GM23338 (cell line): ENCODE measurements at regions not wholly inside any gene's neighbourhood (a gene's known extent, or its start where the extent isn't known, plus 50 kb on each side); places are given as distances from the start of the nearest gene placed in this dataset.

Source experiments
- ATAC-seq: fragments of 200-7000 bp; cut with Tn5 transposase; 3 replicates; pipeline ENCODE4 v1.9.1; 2020
- DNase-seq: peaks from one replicate; pipeline ENCODE4 v3.0.0-alpha.2; 2015; ENCODE audit warnings: low spot score
- H2AFZ ChIP-seq: fragments of 200-600 bp; sonication (generic); 2 replicates; pipeline ENCODE4 v1.8.0; 2016; ENCODE audit warnings: antibody characterized with exemption, mild to moderate bottlenecking, moderate library complexity
- H3F3A ChIP-seq: fragments of 200-600 bp; sonication (generic); replicated peaks from 2 replicates; pipeline ENCODE4 v1.8.0; 2017; ENCODE audit warnings: antibody characterized with exemption, mixed run types, low read depth
- H3K27ac ChIP-seq: fragments of 200-600 bp; sonication (generic); 2 replicates; pipeline ENCODE4 v1.6.1; 2016; ENCODE audit warnings: low read depth
- H3K27me3 ChIP-seq: fragments of 200-600 bp; sonication (generic); 2 replicates; pipeline ENCODE4 v1.8.0; 2016; ENCODE audit warnings: mild to moderate bottlenecking, mixed run types, moderate library complexity; ENCODE audit not compliant: insufficient read depth
- H3K36me3 ChIP-seq: fragments of 200-600 bp; sonication (generic); 2 replicates; pipeline ENCODE4 v1.8.0; 2016; ENCODE audit warnings: mild to moderate bottlenecking; ENCODE audit not compliant: insufficient read depth
- H3K4me1 ChIP-seq: fragments of 200-600 bp; sonication (generic); 2 replicates; pipeline ENCODE4 v1.8.0; 2016; ENCODE audit warnings: mild to moderate bottlenecking, moderate library complexity; ENCODE audit not compliant: insufficient read depth
- H3K4me2 ChIP-seq: fragments of 200-600 bp; sonication (generic); 2 replicates; pipeline ENCODE4 v1.7.1; 2017; ENCODE audit warnings: mixed run types
- H3K4me3 ChIP-seq: fragments of 200-600 bp; sonication (generic); 2 replicates; pipeline ENCODE4 v1.6.1; 2016; ENCODE audit warnings: mixed run types
- H3K79me2 ChIP-seq: fragments of 200-600 bp; sonication (generic); replicated peaks from 2 replicates; pipeline ENCODE4 v1.8.0; 2017; ENCODE audit warnings: mild to moderate bottlenecking; ENCODE audit not compliant: insufficient read depth
- H3K9me2 ChIP-seq: fragments of 200-600 bp; sonication (generic); 2 replicates; pipeline ENCODE4 v1.8.0; 2017; ENCODE audit not compliant: insufficient read depth
- H4K20me1 ChIP-seq: fragments of 200-600 bp; sonication (generic); replicated peaks from 2 replicates; pipeline ENCODE4 v1.8.0; 2017; ENCODE audit warnings: mild to moderate bottlenecking; ENCODE audit not compliant: insufficient read depth
- H3K27ac Mint-ChIP-seq: 2 replicates; pipeline ENCODE4 v1.8.0; 2020; ENCODE audit warnings: inconsistent platforms, mild to moderate bottlenecking, moderate library complexity, mixed read lengths
- H3K27me3 Mint-ChIP-seq: 3 replicates; pipeline ENCODE4 v1.8.0; 2022; ENCODE audit warnings: low read depth, mild to moderate bottlenecking, moderate library complexity, mixed read lengths, inconsistent platforms; ENCODE audit not compliant: insufficient read depth, poor library complexity
- H3K36me3 Mint-ChIP-seq: 3 replicates; pipeline ENCODE4 v1.8.0; 2021; ENCODE audit warnings: low read depth, mild to moderate bottlenecking, inconsistent platforms, moderate library complexity, mixed read lengths
- H3K4me1 Mint-ChIP-seq: 3 replicates; pipeline ENCODE4 v1.8.0; 2020; ENCODE audit warnings: mild to moderate bottlenecking, inconsistent platforms, mixed read lengths
- H3K4me3 Mint-ChIP-seq: 3 replicates; pipeline ENCODE4 v1.8.0; 2021; ENCODE audit warnings: moderate library complexity, mild to moderate bottlenecking, inconsistent platforms, mixed read lengths
- H3K9me3 Mint-ChIP-seq: 3 replicates; pipeline ENCODE4 v1.8.0; 2020; ENCODE audit warnings: moderate library complexity, mild to moderate bottlenecking, inconsistent platforms, mixed read lengths
- CREB1 ChIP-seq: fragments of 250-450 bp; sonication (Bioruptor Pico); IDR thresholded peaks from 2 replicates; pipeline ENCODE4 v1.5.0; 2020; ENCODE audit warnings: low read depth, mild to moderate bottlenecking, moderate library complexity
- CTCF ChIP-seq, 2 experiments: fragments of 200-600 bp in 1 of 2; sonication (generic) in 1 of 2; conservative IDR thresholded peaks; 2 replicates each; pipeline versions ENCODE4 v1.5.1 to v1.6.1; 2016 to 2017; ENCODE audit warnings: antibody characterized with exemption in 2 of 2, low read depth in 2 of 2, mild to moderate bottlenecking in 2 of 2, moderate library complexity in 1 of 2
- ETS1 ChIP-seq: IDR thresholded peaks from 2 replicates; pipeline ENCODE4 v1.6.1; 2016; ENCODE audit warnings: antibody characterized with exemption
- EZH2 ChIP-seq: fragments of 200-600 bp; sonication (generic); IDR thresholded peaks from one replicate; pipeline ENCODE4 v1.8.0; 2017; ENCODE audit warnings: antibody characterized with exemption, mild to moderate bottlenecking, low read depth; ENCODE audit not compliant: unreplicated experiment
- EZH2phosphoT487 ChIP-seq: fragments of 200-600 bp; sonication (generic); IDR thresholded peaks from one replicate; pipeline ENCODE4 v1.8.1; 2018; ENCODE audit warnings: antibody characterized with exemption; ENCODE audit not compliant: unreplicated experiment
- JUNB ChIP-seq: IDR thresholded peaks from one replicate; pipeline ENCODE4 v1.6.1; 2016; ENCODE audit warnings: antibody characterized with exemption; ENCODE audit not compliant: unreplicated experiment
- NANOG ChIP-seq: IDR thresholded peaks from 2 replicates; pipeline ENCODE4 v1.6.1; 2016; ENCODE audit warnings: antibody characterized with exemption, borderline replicate concordance
- POLR2AphosphoS5 ChIP-seq: IDR thresholded peaks from 2 replicates; pipeline ENCODE4 v1.6.1; 2016; ENCODE audit warnings: antibody characterized with exemption, low read depth
- STAT1 ChIP-seq: IDR thresholded peaks from one replicate; pipeline ENCODE4 v1.6.1; 2016; ENCODE audit warnings: antibody characterized with exemption; ENCODE audit not compliant: unreplicated experiment
- ZNF114 ChIP-seq: fragments of 250-450 bp; sonication (Bioruptor Pico); IDR thresholded peaks from 2 replicates; pipeline ENCODE4 v1.5.0; 2020; ENCODE audit warnings: mild to moderate bottlenecking, moderate library complexity
- ZNF331 ChIP-seq: fragments of 250-450 bp; sonication (Bioruptor Pico); IDR thresholded peaks from 2 replicates; pipeline ENCODE4 v1.5.0; 2020; ENCODE audit warnings: low read depth, mild to moderate bottlenecking, moderate library complexity
- TF ChIP-seq, protein P1 (sequence below): fragments of 250-450 bp; sonication (Bioruptor Pico); IDR thresholded peaks from 2 replicates; pipeline ENCODE4 v1.5.0; 2020; ENCODE audit warnings: mild to moderate bottlenecking, moderate library complexity
- TF ChIP-seq, protein P2 (sequence below): IDR thresholded peaks from one replicate; pipeline ENCODE4 v1.6.1; 2018; ENCODE audit warnings: antibody characterized with exemption; ENCODE audit not compliant: unreplicated experiment

DNA sequence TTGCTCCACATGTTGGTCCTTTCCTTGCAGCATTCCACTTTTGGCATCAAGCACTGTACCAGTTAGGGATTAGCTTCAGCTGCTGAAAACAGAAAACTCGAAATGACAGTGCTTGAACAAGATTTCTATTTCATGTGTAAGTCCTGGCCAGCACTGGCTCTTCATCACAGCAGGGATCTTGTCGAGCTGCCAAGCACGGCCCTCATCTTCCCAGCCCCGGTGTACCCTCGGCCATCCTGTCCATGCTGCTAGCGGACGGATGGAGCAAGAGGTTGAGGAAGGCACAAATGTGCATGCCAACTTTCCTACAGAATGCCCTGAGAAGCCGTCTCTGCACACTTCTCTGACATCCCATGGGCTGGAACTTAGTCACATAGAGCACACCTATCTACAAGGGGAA is 130.6 kb downstream of the TENT4A start:
- peaks cover 8% of the 10 kb centered on the region for H3K9me3 Mint-ChIP-seq
- TF ChIP-seq ZNF114 (CRISPR knock-in tag) (no peak), ETS1 (no peak), EZH2phosphoT487 (no peak), STAT1 (no peak), NANOG (no peak), EZH2 (no peak), POLR2AphosphoS5 (no peak), ZNF331 (CRISPR knock-in tag) (no peak), JUNB (no peak), CREB1 (CRISPR knock-in tag) (no peak), CTCF (conservative IDR thresholded peaks at IDR 0.05; ENCODE audit: low read depth in 2 of 2) (no peak)
- TF ChIP-seq, protein P1, sequence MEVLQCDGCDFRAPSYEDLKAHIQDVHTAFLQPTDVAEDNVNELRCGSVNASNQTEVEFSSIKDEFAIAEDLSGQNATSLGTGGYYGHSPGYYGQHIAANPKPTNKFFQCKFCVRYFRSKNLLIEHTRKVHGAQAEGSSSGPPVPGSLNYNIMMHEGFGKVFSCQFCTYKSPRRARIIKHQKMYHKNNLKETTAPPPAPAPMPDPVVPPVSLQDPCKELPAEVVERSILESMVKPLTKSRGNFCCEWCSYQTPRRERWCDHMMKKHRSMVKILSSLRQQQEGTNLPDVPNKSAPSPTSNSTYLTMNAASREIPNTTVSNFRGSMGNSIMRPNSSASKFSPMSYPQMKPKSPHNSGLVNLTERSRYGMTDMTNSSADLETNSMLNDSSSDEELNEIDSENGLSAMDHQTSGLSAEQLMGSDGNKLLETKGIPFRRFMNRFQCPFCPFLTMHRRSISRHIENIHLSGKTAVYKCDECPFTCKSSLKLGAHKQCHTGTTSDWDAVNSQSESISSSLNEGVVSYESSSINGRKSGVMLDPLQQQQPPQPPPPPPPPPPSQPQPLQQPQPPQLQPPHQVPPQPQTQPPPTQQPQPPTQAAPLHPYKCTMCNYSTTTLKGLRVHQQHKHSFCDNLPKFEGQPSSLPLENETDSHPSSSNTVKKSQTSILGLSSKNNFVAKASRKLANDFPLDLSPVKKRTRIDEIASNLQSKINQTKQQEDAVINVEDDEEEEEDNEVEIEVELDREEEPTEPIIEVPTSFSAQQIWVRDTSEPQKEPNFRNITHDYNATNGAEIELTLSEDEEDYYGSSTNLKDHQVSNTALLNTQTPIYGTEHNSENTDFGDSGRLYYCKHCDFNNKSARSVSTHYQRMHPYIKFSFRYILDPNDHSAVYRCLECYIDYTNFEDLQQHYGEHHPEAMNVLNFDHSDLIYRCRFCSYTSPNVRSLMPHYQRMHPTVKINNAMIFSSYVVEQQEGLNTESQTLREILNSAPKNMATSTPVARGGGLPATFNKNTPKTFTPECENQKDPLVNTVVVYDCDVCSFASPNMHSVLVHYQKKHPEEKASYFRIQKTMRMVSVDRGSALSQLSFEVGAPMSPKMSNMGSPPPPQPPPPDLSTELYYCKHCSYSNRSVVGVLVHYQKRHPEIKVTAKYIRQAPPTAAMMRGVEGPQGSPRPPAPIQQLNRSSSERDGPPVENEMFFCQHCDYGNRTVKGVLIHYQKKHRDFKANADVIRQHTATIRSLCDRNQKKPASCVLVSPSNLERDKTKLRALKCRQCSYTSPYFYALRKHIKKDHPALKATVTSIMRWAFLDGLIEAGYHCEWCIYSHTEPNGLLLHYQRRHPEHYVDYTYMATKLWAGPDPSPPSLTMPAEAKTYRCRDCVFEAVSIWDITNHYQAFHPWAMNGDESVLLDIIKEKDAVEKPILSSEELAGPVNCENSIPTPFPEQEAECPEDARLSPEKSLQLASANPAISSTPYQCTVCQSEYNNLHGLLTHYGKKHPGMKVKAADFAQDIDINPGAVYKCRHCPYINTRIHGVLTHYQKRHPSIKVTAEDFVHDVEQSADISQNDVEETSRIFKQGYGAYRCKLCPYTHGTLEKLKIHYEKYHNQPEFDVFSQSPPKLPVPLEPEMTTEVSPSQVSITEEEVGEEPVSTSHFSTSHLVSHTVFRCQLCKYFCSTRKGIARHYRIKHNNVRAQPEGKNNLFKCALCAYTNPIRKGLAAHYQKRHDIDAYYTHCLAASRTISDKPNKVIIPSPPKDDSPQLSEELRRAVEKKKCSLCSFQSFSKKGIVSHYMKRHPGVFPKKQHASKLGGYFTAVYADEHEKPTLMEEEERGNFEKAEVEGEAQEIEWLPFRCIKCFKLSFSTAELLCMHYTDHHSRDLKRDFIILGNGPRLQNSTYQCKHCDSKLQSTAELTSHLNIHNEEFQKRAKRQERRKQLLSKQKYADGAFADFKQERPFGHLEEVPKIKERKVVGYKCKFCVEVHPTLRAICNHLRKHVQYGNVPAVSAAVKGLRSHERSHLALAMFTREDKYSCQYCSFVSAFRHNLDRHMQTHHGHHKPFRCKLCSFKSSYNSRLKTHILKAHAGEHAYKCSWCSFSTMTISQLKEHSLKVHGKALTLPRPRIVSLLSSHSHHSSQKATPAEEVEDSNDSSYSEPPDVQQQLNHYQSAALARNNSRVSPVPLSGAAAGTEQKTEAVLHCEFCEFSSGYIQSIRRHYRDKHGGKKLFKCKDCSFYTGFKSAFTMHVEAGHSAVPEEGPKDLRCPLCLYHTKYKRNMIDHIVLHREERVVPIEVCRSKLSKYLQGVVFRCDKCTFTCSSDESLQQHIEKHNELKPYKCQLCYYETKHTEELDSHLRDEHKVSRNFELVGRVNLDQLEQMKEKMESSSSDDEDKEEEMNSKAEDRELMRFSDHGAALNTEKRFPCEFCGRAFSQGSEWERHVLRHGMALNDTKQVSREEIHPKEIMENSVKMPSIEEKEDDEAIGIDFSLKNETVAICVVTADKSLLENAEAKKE (CRISPR knock-in tag): no peak
- TF ChIP-seq, protein P2, sequence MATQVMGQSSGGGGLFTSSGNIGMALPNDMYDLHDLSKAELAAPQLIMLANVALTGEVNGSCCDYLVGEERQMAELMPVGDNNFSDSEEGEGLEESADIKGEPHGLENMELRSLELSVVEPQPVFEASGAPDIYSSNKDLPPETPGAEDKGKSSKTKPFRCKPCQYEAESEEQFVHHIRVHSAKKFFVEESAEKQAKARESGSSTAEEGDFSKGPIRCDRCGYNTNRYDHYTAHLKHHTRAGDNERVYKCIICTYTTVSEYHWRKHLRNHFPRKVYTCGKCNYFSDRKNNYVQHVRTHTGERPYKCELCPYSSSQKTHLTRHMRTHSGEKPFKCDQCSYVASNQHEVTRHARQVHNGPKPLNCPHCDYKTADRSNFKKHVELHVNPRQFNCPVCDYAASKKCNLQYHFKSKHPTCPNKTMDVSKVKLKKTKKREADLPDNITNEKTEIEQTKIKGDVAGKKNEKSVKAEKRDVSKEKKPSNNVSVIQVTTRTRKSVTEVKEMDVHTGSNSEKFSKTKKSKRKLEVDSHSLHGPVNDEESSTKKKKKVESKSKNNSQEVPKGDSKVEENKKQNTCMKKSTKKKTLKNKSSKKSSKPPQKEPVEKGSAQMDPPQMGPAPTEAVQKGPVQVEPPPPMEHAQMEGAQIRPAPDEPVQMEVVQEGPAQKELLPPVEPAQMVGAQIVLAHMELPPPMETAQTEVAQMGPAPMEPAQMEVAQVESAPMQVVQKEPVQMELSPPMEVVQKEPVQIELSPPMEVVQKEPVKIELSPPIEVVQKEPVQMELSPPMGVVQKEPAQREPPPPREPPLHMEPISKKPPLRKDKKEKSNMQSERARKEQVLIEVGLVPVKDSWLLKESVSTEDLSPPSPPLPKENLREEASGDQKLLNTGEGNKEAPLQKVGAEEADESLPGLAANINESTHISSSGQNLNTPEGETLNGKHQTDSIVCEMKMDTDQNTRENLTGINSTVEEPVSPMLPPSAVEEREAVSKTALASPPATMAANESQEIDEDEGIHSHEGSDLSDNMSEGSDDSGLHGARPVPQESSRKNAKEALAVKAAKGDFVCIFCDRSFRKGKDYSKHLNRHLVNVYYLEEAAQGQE: no peak
- Histone ChIP-seq H3K27me3 (no peaks in the 10 kb centered on the region), H3K4me2 (no peak overlapping the region), H3K79me2 (no peaks in the 10 kb centered on the region), H3K4me3 (no peak overlapping the region), H3K27ac (no peak overlapping the region), H3F3A (no peaks in the 10 kb centered on the region), H3K9me2 (no peaks in the 10 kb centered on the region), H4K20me1 (no peaks in the 10 kb centered on the region), H2AFZ (no peak overlapping the region), H3K36me3 (no peaks in the 10 kb centered on the region), H3K4me1 (peaks cover 4% of the 10 kb centered on the region; the same call in 1 of the 2 replicates)
- H3K36me3 Mint-ChIP-seq: peaks cover 4% of the 10 kb centered on the region; the same call in 1 of the 3 replicates
- no peak overlapping the region for H3K27ac Mint-ChIP-seq
- peaks cover 7% of the 10 kb centered on the region for H3K27me3 Mint-ChIP-seq
- H3K4me1 Mint-ChIP-seq: peaks cover 12% of the 10 kb centered on the region; the same call in 2 of the 3 replicates
- DNase-seq (no peak), ATAC-seq (no peak)
- H3K4me3 Mint-ChIP-seq: no peak overlapping the region
